Kidney (tissue), 13 donors: ENCODE measurements at regions not wholly inside any gene's neighbourhood (a gene's known extent, or its start where the extent isn't known, plus 50 kb on each side); places are given as distances from the start of the nearest gene placed in this dataset.

ENCODE experiments used
- DNase-seq, 5 donors: peaks; one replicate each; pipeline ENCODE4 v3.0.0-alpha.2; 2013 to 2020
- FAIRE-seq: peaks from 2 replicates; lab custom pipeline; 2012; peaks lifted over from hg19 to GRCh38; lab: Jason Lieb, UNC
- H3K27ac ChIP-seq, 2 donors: one replicate each; pipeline ENCODE4 v1.7.0; 2013; ENCODE audit warnings: low read depth in 2 of 2, low read length in 2 of 2, inconsistent platforms in 1 of 2
- H3K27me3 ChIP-seq: one replicate; pipeline ENCODE4 v1.7.1; 2013; ENCODE audit warnings: low read length, inconsistent platforms; ENCODE audit not compliant: control insufficient read depth, insufficient read depth
- H3K36me3 ChIP-seq, 3 donors: one replicate each; pipeline versions ENCODE4 v1.7.0 to v1.7.1; 2013; ENCODE audit warnings: low read length in 3 of 3, control low read depth in 1 of 3, inconsistent platforms in 1 of 3; ENCODE audit not compliant: insufficient read depth in 3 of 3, control insufficient read depth in 2 of 3
- H3K4me1 ChIP-seq, 3 donors: one replicate each; pipeline versions ENCODE4 v1.7.0 to v1.7.1; 2013; ENCODE audit warnings: low read length in 3 of 3, inconsistent platforms in 1 of 3, low read depth in 1 of 3; ENCODE audit not compliant: control insufficient read depth in 2 of 3, insufficient read depth in 2 of 3
- H3K4me3 ChIP-seq, 3 donors: one replicate each; pipeline versions ENCODE4 v1.7.0 to v1.8.1; 2013; ENCODE audit warnings: low read length in 3 of 3, control low read depth in 1 of 3, inconsistent platforms in 1 of 3
- H3K9ac ChIP-seq, 3 donors: one replicate each; pipeline versions ENCODE4 v1.7.0 to v1.7.1; 2013; ENCODE audit warnings: low read length in 3 of 3, control low read depth in 1 of 3, inconsistent platforms in 1 of 3
- H3K9me3 ChIP-seq, 3 donors: one replicate each; pipeline versions ENCODE4 v1.7.0 to v1.7.1; 2013; ENCODE audit warnings: low read length in 3 of 3, control low read depth in 1 of 3, inconsistent platforms in 1 of 3; ENCODE audit not compliant: control insufficient read depth in 2 of 3, insufficient read depth in 1 of 3
- intact Hi-C: fragments of 100-400 bp; cut with DNase I; formaldehyde crosslinking; loops from one replicate; pipeline ENCODE4 v1.11.1; 2022
- TF ChIP-seq, protein P1 (sequence below): IDR thresholded peaks from 3 replicates; pipeline ENCODE4 v1.5.1; 2012; ENCODE audit warnings: mild to moderate bottlenecking, moderate library complexity, borderline replicate concordance; ENCODE audit not compliant: insufficient read depth; ENCODE audit errors: extremely low read depth
- donor health status: control.
- donor health status: control.
- donor health status: control.
- donor health status: control.
- donor health status: control.
- donor health status: DM: yes; HTN: yes; CAD: no.
- donor health status: Normal renal cell carcinoma (clear cell type).

GRCh38 chr10:52984169-52984568 lies 211.6 kb upstream of the MBL2 start:
- Histone ChIP-seq H3K36me3 (no peaks in the 10 kb centered on the region), H3K9ac (no peak overlapping the region), H3K9me3 (no peaks in the 10 kb centered on the region), H3K27ac (no peak overlapping the region), H3K4me1 (no peaks in the 10 kb centered on the region), H3K27me3 (no peaks in the 10 kb centered on the region), H3K4me3 (no peak overlapping the region)
- TF ChIP-seq, protein P1, sequence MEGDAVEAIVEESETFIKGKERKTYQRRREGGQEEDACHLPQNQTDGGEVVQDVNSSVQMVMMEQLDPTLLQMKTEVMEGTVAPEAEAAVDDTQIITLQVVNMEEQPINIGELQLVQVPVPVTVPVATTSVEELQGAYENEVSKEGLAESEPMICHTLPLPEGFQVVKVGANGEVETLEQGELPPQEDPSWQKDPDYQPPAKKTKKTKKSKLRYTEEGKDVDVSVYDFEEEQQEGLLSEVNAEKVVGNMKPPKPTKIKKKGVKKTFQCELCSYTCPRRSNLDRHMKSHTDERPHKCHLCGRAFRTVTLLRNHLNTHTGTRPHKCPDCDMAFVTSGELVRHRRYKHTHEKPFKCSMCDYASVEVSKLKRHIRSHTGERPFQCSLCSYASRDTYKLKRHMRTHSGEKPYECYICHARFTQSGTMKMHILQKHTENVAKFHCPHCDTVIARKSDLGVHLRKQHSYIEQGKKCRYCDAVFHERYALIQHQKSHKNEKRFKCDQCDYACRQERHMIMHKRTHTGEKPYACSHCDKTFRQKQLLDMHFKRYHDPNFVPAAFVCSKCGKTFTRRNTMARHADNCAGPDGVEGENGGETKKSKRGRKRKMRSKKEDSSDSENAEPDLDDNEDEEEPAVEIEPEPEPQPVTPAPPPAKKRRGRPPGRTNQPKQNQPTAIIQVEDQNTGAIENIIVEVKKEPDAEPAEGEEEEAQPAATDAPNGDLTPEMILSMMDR = no peak
- intact Hi-C loops = no loop called here
- DNase-seq (no peak), FAIRE-seq (no peak)

DNA sequence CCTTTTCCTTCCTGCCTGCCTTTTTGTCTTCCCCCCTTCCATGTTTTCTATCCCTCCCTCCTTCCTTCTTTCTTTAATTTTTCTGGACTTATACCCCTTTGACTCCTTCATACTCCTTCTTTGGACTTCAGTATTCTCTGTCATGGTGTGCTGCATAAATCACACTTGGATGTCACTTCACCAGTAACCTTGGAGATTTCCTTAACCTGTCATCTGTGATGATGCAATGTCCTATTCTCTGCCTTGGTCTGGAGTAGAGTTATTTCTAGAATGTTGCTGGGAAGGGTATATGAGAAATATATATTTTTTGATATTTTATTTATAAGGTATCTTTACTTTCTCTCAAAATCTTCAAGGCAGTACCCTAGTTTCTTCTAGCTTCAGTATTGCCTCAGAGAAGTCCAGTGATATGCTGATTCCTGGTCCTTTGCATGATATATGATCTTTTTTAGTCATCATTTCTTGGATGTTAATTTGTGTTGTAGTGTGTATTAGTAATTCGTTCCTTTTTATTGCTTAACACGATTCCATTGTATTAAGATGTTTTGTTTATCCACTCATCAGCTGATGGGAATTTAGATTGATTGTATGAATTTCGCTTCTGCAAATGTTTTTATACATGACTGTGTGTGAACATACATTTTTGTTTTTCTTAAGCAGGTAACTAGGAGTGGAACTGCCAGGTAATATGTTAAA lies 206.9 kb upstream of the MBL2 start:
- DNase-seq (no peak), FAIRE-seq (no peak)
- Histone ChIP-seq H3K36me3 (no peaks in the 10 kb centered on the region), H3K4me3 (no peak overlapping the region), H3K27ac (no peak overlapping the region), H3K9me3 (no peaks in the 10 kb centered on the region), H3K9ac (no peak overlapping the region), H3K4me1 (no peaks in the 10 kb centered on the region), H3K27me3 (no peaks in the 10 kb centered on the region)
- TF ChIP-seq, protein P1 = no peak
- intact Hi-C loops = no loop called here

DNA sequence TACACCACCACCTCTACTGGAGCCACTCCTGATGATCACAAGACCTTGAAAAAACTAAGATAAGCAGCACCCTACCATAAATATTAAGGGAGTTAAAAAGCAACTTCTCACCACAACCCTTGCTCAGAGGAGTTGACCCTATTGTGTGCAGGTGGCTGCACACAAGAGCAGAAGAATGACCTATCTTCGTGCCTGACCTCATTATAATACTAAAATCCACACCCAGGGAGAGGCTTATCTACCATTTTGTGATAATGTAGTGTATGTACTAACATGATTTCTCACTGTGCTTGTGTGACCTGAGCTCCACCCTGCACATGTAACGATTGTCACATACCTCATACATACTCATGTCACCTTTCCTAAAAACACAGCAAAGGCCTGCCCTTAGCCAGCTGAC lies 205.0 kb upstream of the MBL2 start:
- TF ChIP-seq, protein P1 = no peak
- Histone ChIP-seq H3K36me3 (no peaks in the 10 kb centered on the region), H3K9ac (no peak overlapping the region), H3K9me3 (no peaks in the 10 kb centered on the region), H3K27me3 (no peaks in the 10 kb centered on the region), H3K4me3 (no peak overlapping the region), H3K4me1 (no peaks in the 10 kb centered on the region), H3K27ac (no peak overlapping the region)
- FAIRE-seq = no peak
- DNase-seq = no peak
- intact Hi-C loops = no loop called here
